GM18873 (cell line): ENCODE measurements at regions not wholly inside any gene's neighbourhood (a gene's known extent, or its start where the extent isn't known, plus 50 kb on each side); places are given as distances from the start of the nearest gene placed in this dataset.

ENCODE experiments used
- ATAC-seq: cut with Tn5 transposase; IDR thresholded peaks from one replicate; pipeline ENCODE4 v1.9.1; 2021; ENCODE audit warnings: mild to moderate bottlenecking, moderate library complexity, moderate number of reproducible peaks; ENCODE audit not compliant: unreplicated experiment, low FRiP score

DNA sequence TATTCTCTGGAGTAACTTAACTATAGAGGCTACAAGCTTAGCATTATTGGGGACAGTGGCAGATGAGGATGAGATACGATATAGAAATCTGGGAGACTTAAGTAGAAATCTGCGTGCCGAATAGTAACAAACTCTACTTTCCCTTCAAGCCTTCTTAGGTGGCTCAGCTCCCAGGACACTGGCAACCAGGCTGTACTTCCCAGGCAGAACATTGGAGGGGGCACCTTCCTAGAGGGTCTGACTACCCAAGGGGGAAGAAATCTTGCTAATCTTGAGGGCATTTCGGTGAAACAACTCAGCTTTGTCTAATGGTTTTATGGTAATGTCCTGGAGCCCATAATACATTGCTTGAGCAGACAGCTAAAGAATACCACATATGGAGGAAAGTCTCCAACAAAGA, 126.2 kb upstream of the DTNA start:
- ATAC-seq, result no peak

DNA sequence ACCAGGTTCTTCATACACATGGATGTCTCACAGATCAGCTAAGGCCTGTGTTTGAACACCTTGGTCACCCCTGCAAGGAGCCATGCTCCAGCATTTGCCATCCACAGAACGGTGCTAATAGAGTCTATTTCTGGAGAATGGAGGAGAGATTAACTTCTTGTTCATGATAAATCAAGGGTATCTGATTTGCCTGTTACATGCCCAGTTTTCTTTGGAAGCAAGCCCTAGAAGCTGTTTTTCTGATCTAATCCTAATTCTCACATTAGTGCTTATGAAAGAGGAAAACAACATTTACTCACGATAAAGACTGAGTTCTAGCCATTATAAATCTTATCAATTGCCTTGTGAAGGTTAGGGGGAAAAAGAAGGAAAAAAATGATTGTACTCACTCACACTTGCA, 119.6 kb upstream of the DTNA start:
- no peak for ATAC-seq

DNA sequence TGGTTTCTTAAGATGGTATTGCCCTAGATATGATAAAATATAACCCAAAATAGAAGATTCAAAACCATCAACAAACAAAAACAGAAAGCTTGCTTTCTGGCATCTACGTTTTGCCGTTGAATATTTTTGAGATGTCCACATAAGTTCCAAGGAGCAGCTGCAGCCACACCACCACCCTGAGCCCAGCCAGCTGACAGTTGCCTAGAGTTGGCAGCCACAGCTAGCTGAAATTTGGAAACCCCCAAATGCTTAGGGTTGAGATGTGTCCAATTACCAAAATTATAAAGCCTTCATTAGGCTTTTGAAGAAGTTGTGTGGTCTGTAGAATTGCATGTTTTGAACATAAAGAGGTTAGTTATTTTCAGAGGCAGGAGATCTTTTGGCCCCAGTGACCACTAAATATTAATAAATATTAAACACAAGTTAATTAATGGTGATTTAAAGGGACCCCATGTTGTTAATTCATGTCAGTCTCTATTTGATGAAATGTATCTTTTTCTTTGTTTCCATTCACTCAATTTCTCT, 118.1 kb upstream of the DTNA start:
- no peak for ATAC-seq

DNA sequence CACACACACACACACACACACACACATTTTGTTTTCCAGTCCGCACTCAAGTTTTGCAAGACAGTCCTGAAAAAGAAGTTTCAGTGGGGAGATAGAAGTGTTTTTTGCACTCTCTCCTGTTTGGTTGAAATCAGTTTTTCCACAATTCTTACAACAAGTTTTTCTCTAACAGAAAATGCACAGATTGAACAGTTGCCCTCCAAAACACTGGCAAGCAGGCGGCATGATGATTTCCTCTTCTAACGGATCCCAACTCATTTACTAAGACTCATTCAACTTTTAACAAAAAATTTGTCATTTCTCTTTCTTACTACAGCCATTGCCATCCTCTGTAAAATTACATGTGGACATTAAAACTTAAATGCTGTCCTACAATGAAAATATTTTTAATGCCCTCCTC, 117.6 kb upstream of the DTNA start:
- ATAC-seq, result no peak

DNA sequence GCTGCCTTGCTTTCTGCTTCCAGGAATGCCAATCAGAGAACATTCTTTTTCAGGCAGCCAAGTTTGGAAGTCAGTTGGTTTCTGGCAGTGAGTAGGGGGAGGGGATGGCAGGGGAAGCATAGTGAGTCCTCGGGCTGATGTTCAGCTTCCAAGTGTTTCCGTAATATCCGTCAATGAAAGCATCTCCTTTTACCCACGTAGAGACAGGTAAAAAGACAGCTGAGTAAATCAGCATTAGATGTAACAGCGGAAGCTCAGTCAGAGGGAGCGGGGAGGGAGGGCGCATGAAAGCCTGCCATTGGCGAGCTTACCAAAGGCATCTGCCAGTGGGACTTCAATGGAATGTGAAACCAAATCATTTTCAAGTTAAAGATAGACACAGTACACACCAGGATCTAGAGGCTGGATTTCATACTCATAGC, 117.1 kb upstream of the DTNA start:
- ATAC-seq, result no peak

DNA sequence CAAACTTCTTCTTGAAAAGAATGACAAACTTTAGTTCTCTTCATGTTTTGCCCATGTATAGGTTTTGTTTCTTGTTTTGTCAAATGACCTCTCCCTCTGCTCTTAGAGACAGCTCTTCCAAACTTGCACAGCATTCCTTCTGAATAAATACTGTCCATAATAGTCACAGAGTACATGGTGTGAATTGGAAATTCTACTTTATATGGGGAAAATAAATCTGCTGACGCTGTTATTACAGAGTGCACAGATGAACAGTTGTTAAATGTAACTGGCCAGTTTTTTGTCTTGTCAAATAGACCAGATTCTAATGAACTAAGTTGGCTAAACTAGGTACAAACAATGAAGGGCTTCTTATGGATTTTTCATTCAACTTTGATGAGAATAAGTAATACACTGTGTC, 115.8 kb upstream of the DTNA start:
- ATAC-seq, result no peak

DNA sequence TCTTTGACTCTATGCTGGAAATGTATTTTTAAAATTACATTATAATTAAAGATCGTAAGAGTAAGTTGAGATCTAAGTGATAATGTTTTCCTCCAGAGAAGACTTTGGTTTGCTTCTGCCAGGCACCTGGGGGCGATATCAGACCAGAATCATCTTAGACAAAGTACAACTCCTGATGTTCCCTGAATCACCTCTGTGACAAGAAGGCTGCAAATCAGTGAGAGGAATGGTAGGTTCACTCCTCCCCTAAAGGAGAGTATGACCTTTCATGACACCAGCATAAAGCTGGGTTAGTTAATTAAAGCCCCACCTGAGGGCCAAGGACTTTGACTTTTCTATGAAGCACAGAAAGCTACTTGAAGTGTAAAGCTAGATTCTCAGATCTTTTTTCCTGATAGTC, 114.4 kb upstream of the DTNA start:
- no peak for ATAC-seq

DNA sequence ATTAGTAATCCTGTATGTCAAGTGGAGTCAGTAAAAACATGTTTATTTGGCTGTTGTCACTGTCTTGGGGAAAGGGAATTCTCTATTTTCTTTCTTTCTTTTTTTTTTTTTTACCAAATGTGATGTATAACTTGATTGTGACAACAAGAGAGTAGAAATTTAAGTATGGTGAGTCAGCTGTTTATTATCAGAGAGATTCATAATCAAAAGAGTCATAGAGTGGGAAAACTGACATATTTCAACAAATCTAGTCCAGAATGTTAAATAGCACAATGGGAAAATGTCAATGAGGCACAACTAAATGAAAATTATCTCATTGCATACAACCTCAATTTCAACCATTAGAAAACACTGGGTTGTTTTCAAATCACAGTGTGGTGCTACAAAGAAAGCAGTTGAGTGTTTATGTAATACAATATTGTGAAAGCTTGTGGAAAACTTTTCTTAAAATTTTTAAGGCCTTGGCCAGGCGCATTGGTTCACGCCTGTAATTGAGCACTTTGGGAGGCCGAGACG, 111.9 kb upstream of the DTNA start:
- ATAC-seq, result no peak

DNA sequence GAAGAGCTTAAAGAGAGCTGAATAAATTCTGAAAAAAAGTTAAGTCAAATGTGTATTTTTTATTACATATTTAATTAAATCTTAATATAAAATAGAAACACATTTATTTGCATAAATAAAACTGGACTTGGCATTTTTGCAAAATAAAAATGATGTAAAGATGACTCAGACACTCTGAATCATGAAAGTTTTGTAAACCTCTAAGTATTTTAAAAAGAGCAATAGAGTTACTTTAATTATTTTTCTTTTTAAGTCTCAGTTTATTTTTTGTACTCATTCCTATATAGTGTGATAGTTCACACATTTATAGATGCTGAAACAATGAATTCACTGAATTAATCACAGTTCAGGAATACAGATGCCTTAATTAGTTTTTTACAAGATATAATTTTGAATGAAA, 109.9 kb upstream of the DTNA start:
- ATAC-seq, result no peak

DNA sequence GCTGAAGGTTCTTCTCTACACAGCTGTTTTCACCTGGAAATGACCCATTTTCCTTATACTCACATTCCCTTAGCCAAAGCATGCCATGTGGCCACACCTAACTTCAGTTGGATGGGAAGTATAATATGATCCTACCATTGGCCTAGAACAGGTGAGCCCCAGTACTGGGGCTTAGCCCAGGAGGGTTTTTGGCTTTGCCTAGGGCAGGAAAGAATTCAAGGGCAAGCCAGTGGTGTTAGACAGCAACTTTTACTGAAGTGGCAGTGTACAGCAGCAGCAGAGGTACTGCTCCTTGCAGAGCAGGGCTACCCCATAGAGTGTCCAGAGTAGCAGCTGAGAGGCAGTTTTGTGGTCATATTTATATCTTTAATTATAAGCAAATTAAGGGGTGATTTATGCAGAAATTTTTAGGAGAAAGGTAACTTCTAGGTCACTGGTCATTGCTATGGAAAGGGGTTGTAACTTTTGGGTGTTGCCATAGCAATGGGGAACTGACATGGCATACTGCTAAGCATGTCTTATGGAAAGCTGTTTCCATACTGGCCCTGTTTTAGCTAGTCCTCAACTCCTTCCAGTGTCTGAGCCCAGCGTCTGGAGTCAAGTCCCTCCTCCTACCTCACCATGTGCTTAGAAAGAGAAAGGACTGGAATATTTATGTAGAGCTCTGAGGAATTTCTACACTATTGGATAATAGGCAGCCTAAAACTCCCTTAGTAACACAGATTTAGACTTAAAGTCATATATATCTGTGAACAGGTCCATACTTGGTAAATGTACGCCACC, 109.0 kb upstream of the DTNA start:
- no peak for ATAC-seq

DNA sequence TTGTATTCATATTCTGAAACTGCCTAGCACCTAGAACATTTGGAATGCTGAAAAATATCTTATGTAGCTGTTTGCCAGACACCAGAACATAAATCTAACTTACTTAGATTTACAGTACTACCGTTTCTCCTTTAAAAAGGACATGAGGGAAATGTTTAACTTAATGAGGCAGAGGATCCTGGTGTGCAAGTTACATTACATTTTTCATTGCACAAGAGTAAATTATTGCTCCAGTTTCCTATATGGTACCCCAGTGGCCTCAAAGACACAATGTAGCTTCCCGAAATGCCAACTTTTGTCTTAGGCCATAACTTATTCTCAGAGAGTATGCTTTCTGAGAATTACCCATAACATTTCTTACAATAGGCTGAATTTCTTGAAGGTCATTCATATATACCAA, 105.5 kb upstream of the DTNA start:
- no peak for ATAC-seq

DNA sequence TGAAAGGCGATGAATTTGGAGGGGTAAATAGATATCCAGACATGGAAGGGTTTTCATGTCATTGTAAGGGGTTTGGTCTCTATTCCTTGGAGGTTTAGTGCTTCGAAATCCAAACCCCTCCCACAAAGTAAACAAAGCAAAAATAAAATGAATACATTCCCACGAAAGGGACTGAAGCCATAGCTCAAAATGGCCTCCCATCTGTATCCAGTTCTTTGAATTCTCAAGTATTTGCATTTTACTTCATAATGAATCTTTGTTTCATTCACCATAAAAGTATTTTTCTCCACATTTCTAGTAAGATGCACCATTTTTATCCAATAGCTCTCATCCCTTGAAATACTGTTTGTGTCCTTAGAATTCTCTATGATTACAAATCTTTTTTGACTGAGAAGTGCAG, 103.2 kb upstream of the DTNA start:
- no peak for ATAC-seq

DNA sequence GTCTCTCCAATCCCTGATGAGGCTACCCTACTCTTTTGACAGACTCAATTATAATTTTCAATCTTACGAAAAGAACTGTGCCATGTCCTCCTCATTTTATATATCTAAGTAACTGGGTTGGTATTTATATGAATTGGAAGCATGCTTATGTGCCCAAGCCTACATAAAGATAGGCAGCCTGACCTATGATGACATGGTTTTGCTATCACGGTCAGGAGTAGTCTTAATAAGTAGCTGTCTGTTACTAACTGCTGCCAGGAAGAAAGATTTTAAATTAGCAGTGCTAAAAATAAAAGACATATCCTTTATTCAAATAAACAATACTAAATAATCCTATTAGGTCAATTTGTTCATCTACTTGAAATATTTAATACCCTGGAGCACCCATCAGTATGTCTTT, 102.0 kb upstream of the DTNA start:
- ATAC-seq, result no peak

DNA sequence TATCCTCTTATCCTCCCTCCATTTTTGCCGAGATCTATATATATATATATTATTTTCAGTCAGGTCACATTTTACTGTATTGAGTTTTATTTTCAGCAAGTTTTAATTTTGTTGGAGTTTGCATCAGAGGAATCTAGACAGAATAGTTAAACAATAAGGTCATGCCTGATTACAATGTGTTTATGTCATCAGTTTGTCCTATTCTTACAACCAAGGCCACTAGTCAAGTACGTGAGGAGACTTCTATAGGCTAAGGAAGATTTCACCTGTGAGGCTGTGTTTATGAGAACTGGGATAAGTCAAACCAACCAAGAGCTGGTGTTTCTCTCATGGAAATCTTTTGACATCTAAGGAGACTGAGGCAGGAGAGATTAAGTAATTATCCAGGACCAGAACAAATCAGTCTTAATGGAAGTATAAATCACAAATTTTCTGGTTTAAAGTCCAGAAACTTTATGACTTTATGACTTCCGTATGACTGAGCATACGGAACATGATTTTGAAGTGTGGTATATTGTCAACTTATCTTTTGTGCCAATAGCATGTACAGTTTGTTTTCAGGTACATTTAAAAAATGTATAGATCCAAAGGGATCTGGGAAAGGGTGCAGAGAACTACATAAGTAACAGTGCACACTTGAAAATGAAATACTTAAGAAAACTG, 100.0 kb upstream of the DTNA start:
- ATAC-seq, result no peak

DNA sequence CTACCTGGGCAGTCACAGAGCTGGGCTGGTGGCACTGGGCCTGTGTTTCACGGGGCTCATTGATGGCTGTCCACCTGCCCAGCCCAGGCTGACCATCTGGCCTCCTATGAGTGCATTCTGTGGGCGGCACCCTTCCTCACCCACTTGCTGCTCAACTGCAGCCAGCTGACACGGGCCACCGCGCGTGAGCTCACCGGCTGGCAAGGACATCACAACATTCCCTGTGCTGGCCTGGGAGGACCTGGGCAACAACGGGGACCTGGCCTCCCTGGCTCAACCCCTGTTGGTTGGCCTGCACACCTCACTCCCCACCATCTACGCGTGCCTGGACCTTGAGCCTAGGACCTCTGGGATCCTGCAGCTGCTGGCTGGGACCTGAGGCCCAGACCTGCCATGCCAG, 98.2 kb upstream of the DTNA start:
- ATAC-seq, result no peak

DNA sequence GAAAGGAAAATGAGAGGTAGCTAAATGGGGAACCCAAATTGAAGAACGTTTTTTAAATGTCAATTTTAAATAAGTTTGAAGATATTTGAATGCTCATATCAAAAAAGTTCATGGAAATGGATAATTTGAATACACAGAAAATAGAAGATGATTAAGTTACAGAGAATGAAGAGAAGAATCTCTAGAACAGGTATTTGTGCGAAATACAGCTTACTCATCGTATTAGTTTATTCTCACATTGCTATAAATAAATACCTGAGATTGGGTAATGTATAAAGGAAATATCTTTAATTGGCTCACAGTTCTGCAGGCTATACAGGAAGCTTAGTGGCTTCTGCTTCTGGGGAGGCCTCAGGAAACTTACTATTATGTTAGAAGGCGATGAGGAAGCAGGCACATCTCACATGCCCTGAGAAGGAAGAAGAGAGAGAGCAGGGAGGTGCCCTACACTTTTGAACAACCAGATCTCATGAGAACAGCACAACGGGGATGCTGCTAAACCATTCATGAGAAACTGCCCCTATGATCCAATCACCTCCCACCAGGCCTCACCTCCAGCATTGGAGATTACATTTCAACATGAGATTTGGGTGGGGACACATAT, 89.7 kb upstream of the DTNA start:
- ATAC-seq, result no peak

DNA sequence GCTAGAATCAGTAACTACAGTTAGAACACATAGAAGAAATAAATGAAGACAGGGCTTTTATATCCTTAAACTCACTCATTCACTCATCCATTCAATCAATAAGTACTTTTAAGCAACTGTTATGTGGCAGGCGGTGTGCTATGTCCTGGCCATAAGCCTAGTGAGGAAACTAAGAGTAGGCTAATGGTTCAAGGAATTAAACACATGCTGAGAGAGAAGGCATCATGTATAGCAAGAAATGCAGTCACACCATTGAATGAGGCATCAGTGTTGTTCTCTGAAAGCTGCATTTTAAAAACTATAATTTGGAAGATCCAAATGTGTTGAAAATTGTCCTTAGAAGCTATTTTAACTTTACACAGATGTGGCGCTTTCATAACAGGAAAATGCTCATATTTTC, 86.5 kb upstream of the DTNA start:
- no peak for ATAC-seq

DNA sequence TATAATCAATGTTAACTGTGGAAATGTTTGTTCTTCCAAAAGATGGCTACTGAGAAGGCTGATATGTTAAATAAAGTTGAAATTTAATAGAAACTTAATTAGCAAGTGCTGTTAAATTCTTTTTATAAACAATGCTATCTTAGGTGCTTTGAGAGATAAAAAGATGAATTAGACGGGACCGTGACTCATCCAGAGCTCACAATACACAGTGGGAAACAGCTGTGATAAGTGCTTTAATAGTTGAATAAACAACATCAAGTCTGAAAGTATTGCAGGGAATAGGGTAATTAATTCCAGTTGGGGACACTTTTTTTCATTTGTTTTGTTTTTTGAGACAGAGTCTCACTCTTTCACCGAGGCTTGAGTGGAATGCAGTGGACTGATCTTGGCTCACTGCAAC, 85.5 kb upstream of the DTNA start:
- ATAC-seq, result no peak

DNA sequence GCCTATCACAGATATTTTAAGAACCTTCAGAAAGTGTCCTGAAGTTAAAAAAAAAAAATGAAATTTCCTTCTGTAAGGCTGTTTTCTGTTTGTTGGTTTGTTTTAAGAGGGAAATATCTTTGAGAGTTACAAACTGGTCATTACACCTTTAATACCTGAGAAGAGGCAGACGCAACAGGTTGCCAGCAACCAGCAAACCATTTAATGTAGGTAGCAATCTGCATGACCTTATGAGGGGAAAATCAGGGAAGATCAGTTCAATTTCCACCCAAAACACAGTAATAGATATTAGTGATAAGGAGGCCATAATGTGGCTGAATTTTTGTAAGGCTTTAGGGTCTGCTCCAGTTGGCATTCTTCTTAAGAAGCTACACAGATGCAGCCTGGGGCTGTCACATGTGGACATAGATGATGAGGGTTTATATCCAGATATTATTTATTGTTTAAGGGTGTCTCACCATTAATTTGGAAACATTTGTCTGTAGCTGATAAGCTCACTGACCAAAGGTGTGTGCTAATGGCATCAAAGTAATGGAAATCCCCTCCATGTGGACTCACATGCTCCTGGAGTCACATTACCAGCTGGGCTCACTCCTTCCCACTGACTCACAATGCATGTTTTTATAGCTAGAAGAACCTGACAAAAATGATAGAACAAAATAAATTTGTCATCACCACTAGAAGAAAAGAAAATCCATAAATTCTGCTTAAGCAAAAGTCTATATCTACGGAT, 83.5 kb upstream of the DTNA start:
- ATAC-seq, result no peak

DNA sequence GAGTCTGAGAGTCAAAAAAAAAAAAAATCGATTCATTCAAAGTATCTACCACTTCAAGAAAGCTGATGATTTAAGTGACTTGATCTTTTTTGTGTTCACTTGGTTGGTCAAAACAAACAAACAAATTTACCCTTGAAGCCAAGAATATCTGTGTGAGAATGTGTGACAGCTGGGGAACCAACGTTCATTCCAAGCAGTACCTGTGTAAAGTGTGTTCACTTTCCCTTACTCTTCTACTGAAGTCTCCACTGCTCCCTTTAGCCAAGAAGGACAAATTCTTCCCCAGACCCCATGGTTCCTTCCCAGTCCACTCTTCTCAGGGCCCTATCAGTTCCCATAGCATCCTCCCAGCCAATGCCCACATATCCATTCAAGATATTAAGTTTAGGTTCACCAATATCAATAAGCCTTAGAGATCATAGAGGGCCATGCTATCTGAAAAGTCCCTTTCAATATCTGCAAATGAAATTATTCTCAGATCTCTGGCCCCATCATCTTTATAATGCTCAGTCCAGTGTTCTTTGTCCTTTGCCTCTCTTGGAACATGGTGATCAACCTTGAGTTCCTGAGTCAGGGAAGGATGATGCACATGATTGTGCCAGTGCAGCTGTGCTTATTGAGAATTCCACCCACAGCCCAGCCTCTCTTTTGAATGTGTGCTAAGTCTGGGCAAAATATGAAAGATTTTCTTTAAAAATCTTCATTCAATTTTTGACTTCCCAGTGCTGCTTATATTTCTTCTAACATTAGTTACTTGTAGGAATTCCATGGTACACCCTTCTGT, 82.8 kb upstream of the DTNA start:
- no peak for ATAC-seq
